GM21367 (cell line): ENCODE measurements at regions not wholly inside any gene's neighbourhood (a gene's known extent, or its start where the extent isn't known, plus 50 kb on each side); places are given as distances from the start of the nearest gene placed in this dataset.
"Not testable (repeated sequence)": the region's sequence is repeated elsewhere in the genome, so short reads cannot be mapped to it uniquely, and the experiment has no call there.

Source experiments
- ATAC-seq: cut with Tn5 transposase; IDR thresholded peaks from one replicate; pipeline ENCODE4 v1.9.1; 2021; ENCODE audit not compliant: unreplicated experiment

DNA sequence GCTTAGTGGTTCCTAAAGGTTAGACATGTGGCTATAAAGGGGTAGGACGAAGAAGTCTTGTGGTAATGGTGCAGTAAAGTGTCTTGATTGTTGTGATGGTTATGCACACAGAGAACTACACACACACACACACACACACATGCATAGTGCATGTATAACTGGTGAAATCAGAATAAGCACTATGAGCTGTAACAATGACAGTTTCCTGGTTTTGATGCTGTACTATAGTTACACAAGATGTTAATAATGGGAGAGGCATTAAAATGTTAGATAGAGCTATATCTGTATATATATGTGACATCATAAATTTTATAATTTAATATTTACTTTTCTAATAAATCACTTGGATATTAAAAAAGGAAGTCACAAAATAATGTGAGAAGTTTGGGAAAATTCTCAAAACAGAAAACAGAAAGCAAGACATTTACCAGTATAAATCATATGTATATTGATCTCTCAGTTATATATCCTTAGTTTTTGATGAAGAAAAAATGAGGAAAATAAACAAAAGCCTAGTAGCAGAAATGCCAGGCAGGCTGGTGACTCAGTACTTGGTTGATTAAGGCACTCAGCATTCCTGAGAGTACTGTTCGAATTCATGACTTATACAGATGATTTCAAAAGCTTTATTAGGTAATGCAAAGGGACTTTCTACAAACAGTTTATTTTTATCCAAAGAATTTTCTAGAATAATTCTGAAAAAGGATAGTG, 350.5 kb upstream of the DAB2 start:
- ATAC-seq, result no peak

DNA sequence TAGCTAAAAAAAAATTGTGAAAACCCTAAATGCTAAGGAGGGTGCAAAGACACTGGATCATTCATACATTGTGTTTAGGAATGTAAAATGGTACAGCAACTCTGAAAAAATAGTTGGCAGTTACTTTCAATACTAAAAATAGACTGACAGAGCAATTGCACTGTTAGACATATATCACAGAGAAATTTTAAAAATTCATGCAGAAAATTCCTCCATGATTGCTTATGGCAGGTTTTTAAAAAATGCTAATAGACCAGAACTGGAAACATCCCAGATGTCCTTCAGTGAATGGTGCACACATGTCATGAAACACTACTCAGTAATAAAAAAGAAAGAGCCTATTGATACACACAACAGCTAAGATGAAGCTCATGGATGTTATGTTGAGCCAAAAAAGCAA, 349.8 kb upstream of the DAB2 start:
- ATAC-seq, result no peak

DNA sequence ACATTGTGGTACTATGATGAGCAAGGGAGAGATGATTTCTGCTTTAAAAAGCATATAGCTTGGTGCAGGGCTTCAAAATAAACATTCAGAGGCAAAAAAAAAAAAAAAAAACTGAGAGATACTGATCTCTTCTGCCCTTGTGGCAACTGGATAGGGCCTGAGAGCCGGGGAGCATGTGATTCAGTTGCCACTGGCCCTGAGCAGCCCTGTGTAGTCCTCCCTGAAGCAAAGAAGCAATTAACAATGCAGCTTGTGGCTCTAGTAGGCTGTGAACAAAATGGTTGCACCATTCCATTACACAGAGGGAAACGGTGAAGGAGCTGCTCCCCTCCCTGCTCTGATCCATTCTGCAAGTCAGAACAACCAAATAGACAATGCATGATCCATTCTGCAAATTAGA, 347.5 kb upstream of the DAB2 start:
- no peak for ATAC-seq

DNA sequence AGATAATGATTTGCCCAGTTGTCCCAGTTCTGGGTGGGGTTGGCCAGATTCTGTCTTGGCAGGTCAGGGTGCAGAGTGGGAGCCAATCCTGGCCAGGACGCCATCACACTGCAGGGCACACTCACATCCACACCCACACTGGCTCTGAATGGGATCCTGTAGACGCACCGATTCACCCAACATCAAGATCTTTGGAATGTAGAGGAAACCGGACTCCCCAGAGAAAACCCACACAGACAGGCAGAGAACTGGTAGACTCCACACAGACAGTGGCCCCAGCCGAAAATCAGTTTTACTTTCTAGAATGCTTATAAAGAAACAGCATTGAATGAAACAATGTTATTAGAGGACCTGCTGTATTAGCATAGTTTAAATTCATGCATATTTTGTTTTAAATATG, 343.1 kb upstream of the DAB2 start:
- ATAC-seq, result no peak

DNA sequence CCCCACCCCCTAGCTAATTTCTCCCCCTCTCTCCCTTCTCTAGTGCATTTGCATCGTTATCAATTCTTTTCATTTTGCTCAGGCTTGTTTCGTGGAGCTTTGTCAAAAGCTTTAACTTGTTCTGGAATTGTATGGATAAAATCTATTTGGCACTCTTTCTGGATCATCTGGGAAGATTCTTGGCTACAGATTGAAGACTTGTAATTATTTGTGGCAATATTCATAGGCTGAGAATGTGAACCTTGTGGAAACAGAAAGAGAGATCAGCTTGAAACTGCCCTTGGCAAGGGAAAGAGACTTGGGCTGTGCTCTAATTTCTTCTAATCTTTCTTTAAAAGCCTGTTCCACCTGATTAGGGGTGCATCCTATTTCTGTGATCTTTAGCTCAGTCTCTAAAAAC, 340.6 kb upstream of the DAB2 start:
- ATAC-seq, result no peak

DNA sequence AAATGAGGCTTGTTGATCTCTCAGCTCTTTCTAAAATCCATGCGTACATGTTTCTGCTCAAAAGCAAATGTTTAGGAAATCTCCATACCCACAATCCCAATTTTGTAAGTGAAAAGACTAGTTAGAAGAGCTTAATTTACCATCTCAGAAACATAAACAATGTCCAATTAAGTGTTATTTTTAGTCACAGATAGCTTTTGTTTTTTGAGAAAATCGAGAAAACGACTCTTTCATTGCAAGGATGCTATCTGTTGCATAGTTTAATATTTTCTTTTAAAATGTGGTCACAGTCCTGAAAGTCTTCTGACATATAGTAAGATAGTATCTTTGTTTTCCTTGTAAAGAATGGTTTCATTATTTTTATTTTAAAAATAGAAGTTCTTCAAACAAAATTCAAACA, 338.0 kb upstream of the DAB2 start:
- ATAC-seq, result no peak

DNA sequence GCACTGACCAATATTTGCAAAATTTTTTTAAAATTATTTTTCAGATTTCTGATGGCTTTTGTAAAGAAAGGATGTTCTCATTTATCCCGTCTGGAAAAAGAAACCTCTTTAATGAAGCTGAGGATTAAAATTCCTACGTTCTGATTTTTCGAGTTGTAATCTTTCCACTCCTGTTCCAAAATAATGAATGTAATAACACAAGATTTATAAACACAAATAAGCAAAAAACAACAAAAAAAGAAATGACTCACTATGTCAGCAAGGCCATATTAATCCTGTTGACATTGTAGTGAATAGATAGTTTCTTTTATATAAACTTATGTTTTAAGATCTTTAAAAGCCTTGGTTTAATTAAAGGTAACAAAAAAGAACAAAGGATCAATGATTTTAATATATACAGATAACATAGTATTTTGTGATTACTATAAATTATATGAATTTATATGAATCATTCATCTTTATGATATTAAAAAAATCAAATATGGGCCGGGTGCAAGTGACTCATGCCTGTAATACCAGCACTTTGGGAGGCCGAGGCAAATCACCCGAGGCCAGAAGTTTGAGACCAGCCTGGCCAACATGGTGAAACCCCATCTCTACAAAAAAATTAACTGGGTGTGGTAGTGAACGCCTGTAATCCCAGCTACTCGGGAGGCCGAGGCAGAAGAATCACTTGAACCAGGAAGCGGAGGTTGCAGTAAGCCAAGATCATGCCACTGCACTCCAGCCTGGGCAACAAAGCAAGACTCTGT, 336.6 kb upstream of the DAB2 start:
- no peak for ATAC-seq

DNA sequence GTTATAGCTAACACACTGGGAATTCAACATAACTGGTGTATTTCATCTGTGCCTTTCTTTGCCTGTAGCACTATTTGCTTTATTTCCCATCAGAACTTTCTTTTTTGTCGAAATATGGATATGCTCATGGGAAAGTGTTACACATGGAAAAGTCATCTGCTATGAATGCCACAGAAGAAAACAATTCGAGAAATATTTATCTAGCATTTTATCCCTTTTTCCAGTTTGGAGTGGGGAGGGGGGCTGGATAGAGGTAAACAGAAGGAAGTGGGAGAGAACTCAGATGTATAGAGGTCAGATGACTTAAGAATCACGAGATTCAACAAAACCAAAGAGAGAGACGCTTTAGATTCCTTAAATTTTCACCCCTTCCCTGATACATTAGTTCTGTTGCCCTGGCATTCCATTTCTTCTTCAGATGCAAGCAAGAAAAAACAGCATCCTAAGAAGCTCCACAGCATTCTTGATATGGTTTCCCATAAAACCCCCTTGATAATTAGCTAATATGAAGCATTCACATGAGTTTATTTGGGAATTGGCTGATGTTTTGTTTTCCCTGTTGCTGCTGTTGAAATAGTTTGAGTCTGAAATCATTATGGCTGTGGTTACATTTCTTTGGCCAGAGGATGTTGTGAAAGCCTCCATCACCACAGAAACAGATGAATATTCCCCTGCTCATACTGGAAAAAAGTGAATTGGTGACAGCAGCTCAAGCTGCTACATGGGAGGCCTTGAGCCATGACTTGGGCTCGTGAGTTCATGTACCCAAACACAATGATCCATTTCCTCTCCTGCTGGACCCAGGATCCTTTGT, 335.8 kb upstream of the DAB2 start:
- no peak for ATAC-seq

DNA sequence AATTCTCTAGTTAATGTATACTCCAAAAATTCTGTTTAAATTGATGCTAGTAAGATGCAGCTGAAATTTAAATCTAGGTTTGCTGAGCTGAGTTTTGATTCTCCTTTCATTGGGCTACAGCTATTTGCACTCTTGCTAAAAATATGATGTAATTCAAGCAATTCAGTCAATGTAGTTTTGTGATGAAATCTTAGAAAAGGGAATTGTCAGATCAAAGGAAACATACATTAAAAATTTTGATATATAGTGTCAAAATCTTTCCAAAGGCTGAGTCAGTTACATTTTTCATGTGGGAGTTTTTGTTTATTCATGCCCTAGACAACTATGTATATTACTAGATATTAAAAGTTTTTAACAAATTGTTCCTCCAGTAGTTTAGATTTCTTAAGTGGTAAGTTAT, 334.9 kb upstream of the DAB2 start:
- no peak for ATAC-seq

DNA sequence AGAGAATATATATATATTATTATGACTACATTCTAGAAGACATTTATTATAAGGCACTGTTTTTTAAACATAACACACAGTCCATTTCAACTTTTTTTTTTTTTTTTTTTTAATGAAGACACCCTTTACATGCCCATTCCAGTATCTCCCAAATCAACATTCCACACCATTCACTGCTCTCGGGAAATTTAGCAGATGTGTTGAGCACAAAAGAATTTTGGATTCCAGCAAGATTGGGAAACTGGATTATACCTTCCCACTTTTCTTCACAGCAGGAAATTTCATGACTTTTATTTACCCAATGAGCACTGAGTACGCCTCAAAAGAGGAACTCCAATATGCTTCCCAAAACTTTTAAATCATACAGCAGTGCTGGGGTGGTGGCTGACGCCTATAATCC, 333.6 kb upstream of the DAB2 start:
- ATAC-seq, result no peak

DNA sequence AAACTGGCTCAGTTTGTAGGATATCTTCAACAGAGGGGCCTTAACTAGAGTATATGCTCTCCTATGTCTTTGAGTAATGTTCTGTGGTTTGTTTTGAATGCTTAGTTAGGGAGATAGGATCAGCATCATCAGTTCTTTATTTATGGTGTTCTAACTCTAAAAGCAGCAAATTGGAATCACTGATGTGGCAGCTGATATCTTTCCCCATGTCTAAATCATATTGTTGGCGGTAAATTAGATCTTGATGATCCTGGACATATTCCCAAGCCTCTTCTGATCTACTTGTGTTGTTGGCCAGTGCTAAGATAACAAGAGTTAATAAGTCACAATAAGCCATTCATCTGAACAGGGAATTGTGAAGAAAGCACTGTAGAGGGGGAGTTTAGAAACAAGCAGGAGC, 332.4 kb upstream of the DAB2 start:
- no peak for ATAC-seq

DNA sequence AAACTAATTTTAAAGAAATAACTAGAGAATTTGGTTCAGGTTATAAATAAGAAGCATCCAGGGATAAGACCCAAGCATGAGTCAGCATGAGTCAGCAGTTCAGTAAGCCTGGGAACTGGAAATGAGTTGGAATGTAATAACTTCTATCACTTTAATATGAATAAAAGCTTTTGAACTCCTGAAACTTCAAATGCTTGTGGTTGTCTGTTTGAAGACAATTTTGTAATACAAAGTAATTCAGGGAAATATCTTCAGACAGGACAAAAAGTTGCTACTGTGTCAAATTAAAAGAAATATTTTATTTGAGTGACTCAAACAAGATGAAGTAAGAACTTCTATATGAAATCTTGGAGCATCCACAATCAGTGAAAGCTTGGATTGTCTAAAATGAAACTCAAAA, 331.2 kb upstream of the DAB2 start:
- ATAC-seq, result no peak

DNA sequence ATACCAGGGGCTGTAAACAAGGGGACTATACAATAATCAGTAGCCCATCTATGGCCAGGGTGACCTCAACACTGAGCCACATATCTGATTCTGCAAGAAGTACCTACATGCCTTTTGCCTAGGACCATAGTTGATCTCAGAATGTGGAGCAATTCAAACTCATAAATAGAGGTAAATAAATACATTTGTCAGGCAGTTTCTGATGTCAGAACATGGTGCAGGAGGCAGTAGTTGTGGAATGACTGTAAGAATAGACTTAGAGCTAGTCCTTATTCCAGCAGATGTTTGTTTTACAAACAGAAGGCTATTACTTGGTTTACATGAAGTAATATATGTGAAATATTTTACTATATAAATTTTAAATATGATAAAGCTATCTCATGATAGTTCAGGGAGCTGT, 330.7 kb upstream of the DAB2 start:
- no peak for ATAC-seq

DNA sequence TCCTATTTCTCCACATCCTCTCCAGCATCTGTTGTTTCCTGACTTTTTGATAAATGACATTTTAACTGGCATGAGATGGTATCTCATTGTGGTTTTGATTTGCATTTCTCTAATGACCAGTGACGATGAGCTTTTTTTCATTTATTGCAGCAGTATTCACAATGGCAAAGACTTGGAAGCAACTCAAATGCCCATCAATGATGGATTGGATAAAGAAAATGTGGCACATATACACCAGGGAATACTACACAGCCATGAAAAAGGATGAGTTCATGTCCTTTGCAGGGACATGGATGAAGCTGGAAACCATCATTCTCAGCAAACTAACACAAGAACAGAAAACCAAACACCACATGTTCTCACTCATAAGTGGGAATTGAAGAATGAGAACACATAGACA, 329.0 kb upstream of the DAB2 start:
- not testable (repeated sequence) for ATAC-seq

DNA sequence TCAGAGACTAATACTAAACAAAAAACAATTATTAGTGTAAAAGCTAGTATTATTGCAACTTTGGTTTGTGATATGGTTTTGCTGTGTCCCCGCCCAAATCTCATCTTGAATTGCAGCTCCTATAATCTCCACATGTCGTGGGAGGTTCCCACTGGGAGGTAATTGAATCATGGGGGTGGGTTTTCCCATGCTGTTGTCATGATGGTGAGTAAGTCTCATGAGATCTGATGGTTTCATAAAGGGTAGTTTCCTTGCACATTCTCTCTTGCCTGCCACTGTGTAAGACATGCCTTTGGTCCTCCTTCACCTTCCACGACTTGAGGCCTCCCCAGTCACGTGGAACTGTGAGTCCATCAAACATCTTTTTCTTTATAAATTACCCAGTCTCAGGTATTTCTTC, 325.9 kb upstream of the DAB2 start:
- ATAC-seq, result no peak

DNA sequence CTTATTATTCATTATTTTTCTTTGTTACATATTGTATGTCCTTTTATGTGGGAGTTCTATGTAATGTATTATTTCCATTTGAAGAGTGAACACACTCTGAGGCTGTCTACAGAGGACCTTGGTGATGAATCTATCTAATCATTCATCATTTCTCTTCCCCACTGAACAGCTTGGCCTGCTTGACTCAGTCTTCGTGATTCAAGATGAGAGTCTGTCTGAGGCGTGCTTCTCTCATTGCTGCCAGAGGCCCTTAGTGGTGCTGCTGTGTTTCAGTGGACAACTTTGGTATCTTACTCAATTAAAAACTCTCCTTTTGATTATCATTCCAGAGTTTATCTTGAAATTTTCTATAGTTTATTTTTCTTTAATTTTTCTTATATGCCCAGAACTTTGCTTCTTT, 318.1 kb upstream of the DAB2 start:
- no peak for ATAC-seq

DNA sequence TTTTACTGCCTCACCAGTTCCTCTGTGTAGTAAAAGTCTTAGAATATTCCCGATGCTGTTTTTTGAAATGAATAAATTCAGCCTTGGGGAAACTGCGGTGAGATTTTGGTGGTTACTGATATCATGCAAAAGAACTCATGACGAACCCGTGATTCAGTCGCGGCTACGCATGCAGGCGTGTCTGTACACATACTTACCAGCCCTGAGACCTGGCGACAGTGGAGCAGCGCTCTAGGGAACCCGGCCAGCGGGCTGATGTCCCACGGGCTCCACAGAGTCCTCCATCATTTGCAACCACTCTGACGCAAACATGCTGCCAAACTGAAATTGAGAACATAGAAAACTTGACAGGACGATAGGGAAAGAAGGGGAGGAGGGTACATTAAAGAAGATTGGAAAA, 315.6 kb upstream of the DAB2 start:
- no peak for ATAC-seq

DNA sequence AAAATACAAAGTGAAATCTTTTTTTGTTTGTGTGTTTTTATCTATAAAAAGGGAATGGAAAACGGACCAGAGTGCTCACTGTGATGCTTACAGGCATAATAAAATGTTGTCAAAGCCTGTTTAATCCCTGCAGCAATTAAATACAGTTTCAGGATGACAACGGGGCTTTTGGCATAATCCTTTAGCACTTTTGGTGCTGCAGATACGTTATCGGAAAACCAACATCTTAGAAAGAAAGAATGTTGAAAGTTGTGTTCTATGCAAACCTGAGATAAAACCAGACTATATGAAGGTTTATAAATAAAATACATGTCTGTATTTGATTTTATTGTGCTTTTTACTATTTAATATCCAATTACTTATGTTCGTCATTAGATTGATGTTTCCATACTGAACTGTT, 307.4 kb upstream of the DAB2 start:
- no peak for ATAC-seq

DNA sequence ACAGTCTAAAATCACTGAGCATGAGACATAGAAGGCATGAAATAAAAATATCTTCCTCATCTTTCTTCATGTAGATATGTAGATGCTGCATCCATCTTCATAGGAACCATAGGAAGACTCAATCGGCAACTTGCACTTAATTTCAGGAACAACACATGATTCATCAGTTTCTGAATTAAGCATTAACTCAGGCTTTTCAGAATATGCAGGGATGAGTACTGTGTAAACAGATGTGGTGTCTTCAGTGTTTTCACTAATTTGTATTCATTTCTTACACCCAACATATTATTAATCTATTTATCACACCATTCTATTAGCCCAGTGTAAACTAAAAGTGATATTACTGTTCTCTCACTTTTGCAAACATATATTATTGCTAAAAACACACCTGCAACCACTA, 305.9 kb upstream of the DAB2 start:
- ATAC-seq, result no peak

DNA sequence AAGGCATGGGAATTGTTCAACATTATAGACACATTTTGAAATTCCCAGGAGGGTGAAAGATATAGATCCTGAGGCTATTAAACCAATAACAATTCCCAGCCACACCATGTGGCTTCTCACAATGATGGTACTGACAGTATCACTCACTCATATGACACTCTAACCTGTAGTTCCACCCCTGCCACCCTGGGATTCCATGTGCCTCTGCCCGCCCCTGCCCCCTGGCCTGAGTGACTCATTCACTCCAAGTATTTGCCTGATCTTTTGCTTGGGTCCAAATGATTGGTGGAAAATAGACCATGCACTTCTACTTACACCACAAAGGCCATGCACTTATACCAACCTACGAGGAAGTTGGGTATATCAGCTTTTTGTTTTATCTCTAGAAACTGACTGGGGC, 305.2 kb upstream of the DAB2 start:
- ATAC-seq, result no peak

DNA sequence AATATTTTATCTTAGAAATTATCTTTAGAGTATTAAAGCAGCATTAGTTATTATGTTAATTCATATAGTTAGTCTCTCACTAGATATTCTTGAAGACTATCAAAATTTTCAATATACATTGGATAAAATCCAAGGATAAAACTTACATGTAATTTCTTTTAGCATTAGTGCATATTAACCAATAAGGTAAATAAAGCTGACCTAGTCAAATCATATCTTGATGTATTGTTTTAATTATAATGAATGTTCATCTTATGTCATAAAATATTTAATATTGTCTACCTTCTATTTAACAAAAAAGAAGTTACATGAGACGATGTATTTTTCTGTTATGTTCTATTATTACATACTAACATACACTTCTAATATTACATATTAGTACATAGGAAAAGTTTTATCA, 301.7 kb upstream of the DAB2 start:
- ATAC-seq, result no peak

DNA sequence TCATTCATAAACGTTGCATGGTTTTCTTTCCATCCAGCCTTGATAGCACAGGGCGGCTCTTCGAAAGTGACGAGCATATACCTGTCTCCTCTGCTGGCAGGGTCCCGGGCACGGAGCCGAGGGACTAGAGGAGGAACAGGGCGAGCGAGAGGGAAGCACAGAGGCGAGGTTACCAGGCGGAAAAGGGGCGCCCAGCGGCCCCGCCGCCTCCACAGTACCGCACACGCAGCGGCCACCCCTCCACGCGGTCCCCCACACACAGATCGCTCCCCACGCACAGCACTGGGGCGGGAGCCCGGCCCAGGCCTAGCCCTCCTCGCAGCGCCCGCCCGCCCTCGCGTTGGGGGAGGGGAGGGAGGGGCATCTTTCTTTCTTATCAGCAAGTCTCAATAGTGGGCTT, 296.6 kb upstream of the DAB2 start:
- no peak for ATAC-seq
